ENCODE measurements at regions not wholly inside any gene's neighbourhood (a gene's known extent, or its start where the extent isn't known, plus 50 kb on each side); places are given as distances from the start of the nearest gene placed in this dataset.

- no peak overlapping the region for H3K4me3 ChIP-seq
- H3K27me3 ChIP-seq: no peaks in the 10 kb centered on the region
- peaks cover 0 to 7% (median 3%) of the 10 kb centered on the region in 4 donors for H3K9me3 ChIP-seq
- H3K36me3 ChIP-seq: no peaks in the 10 kb centered on the region
- WGBS, 5 donors: 58 to 80% (median 67%) methylated on average over 3 of the region's 3 CpGs
- H3K27ac ChIP-seq: no peak overlapping the region
- intact Hi-C loops (cut with DNase I; ENCODE audit: low total_unique reads): no loop called here
- H3K4me1 ChIP-seq: no peaks in the 10 kb centered on the region
- TF ChIP-seq POLR2AphosphoS5 (IDR thresholded peaks at IDR 0.05): no peak
- no peak for TF ChIP-seq POLR2A (IDR thresholded peaks at IDR 0.05)
- no peak for TF ChIP-seq EP300 (IDR thresholded peaks at IDR 0.05)
- TF ChIP-seq, protein P1, sequence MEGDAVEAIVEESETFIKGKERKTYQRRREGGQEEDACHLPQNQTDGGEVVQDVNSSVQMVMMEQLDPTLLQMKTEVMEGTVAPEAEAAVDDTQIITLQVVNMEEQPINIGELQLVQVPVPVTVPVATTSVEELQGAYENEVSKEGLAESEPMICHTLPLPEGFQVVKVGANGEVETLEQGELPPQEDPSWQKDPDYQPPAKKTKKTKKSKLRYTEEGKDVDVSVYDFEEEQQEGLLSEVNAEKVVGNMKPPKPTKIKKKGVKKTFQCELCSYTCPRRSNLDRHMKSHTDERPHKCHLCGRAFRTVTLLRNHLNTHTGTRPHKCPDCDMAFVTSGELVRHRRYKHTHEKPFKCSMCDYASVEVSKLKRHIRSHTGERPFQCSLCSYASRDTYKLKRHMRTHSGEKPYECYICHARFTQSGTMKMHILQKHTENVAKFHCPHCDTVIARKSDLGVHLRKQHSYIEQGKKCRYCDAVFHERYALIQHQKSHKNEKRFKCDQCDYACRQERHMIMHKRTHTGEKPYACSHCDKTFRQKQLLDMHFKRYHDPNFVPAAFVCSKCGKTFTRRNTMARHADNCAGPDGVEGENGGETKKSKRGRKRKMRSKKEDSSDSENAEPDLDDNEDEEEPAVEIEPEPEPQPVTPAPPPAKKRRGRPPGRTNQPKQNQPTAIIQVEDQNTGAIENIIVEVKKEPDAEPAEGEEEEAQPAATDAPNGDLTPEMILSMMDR (IDR thresholded peaks at IDR 0.05): no peak
- DNase-seq: no peak
Observed at GRCh38 chr17:53426505-53426904, 396.2 kb upstream of the KIF2B start.

DNA sequence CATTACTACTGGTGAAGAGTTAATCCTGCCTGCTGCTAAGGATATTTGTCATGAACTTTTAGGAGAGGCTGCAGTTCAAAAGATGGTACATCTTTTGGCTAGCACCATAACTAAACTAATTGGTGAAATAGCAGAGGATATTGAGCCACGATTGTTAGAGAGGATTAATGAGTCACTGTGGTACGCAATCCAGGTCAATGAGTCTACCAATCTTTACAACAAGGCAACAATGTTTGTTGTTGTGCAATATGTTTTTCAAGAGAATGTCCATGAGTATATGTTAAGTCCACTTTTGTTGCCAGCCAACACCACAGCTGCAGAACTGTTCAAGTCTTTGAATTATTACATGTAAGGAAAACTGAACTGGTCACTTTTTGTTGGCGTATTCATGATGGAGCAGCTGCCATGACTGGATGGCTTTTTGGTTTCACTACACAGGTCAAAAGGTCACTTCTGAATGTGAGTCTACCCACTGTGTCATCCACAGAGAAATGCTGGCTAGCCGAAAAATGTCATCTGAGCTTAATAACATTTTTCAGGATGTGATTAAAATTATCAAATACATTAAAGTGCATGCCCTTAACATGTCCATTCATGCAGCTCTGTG is 402.6 kb upstream of the KIF2B start:
- H3K4me1 ChIP-seq: no peaks in the 10 kb centered on the region
- peaks cover 0 to 22% (median 12%) of the 10 kb centered on the region in 4 donors for H3K9me3 ChIP-seq
- intact Hi-C loops (cut with DNase I; ENCODE audit: low total_unique reads): no loop called here
- H3K27me3 ChIP-seq: no peaks in the 10 kb centered on the region
- no peak overlapping the region for H3K27ac ChIP-seq
- WGBS, 5 donors: 85 to 92% (median 90%) methylated on average over 4 of the region's 4 CpGs
- TF ChIP-seq POLR2AphosphoS5 (IDR thresholded peaks at IDR 0.05) (no peak), EP300 (IDR thresholded peaks at IDR 0.05) (no peak), POLR2A (IDR thresholded peaks at IDR 0.05) (no peak)
- TF ChIP-seq, protein P1 (IDR thresholded peaks at IDR 0.05): no peak
- H3K4me3 ChIP-seq: no peak overlapping the region
- DNase-seq: no peak
- H3K36me3 ChIP-seq: no peaks in the 10 kb centered on the region

- H3K36me3 ChIP-seq: no peaks in the 10 kb centered on the region
- H3K4me3 ChIP-seq: no peak overlapping the region
- H3K9me3 ChIP-seq: peaks cover 0 to 23% (median 12%) of the 10 kb centered on the region in 4 donors
- 53 to 73% (median 65%) methylated on average over 2 of the region's 2 CpGs for WGBS, 5 donors
- H3K4me1 ChIP-seq: no peaks in the 10 kb centered on the region
- intact Hi-C loops (cut with DNase I; ENCODE audit: low total_unique reads): no loop called here
- DNase-seq: no peak
- TF ChIP-seq, protein P1 (IDR thresholded peaks at IDR 0.05): no peak
- TF ChIP-seq POLR2AphosphoS5 (IDR thresholded peaks at IDR 0.05) (no peak), POLR2A (IDR thresholded peaks at IDR 0.05) (no peak), EP300 (IDR thresholded peaks at IDR 0.05) (no peak)
- no peak overlapping the region for H3K27ac ChIP-seq
- H3K27me3 ChIP-seq: no peaks in the 10 kb centered on the region
Observed at GRCh38 chr17:53409588-53409987, 413.1 kb upstream of the KIF2B start.

- H3K27ac ChIP-seq: no peak overlapping the region
- no peaks in the 10 kb centered on the region for H3K4me1 ChIP-seq
- intact Hi-C loops (cut with DNase I; ENCODE audit: low total_unique reads): no loop called here
- no peak overlapping the region for H3K4me3 ChIP-seq
- H3K36me3 ChIP-seq: no peaks in the 10 kb centered on the region
- DNase-seq: no peak
- peaks cover 0 to 21% (median 14%) of the 10 kb centered on the region in 4 donors for H3K9me3 ChIP-seq
- TF ChIP-seq, protein P1 (IDR thresholded peaks at IDR 0.05): no peak
- TF ChIP-seq EP300 (IDR thresholded peaks at IDR 0.05) (no peak), POLR2AphosphoS5 (IDR thresholded peaks at IDR 0.05) (no peak)
- no peaks in the 10 kb centered on the region for H3K27me3 ChIP-seq
- 81 to 86% (median 82%) methylated on average over 4 of the region's 4 CpGs for WGBS, 5 donors
Observed at GRCh38 chr17:53406907-53407306, 415.8 kb upstream of the KIF2B start.

Measured in stomach (tissue), 8 donors.